Panc1 (cell line): ENCODE measurements at regions not wholly inside any gene's neighbourhood (a gene's known extent, or its start where the extent isn't known, plus 50 kb on each side); places are given as distances from the start of the nearest gene placed in this dataset.

Experiments used
- ATAC-seq: fragments of 200-7000 bp; cut with Tn5 transposase; 2 replicates; pipeline ENCODE4 v1.9.1; 2020; ENCODE audit warnings: mild to moderate bottlenecking, moderate library complexity
- BruUV-seq: library from RNA; stranded (reverse); fragments of 400-500 nt; replicated peaks from 2 replicates; lab custom pipeline; 2021; lab: Mats Ljungman, UMichigan
- CTCF ChIA-PET: fragments of 300-600 bp; sonication (Branson Sonifier 250); formaldehyde crosslinking; loops from one replicate; lab custom pipeline; 2022; ENCODE audit warnings: antibody characterized with exemption; lab: Charles Lee
- POLR2A ChIA-PET: fragments of 300-600 bp; sonication (Branson Sonifier 250); formaldehyde crosslinking; loops from one replicate; lab custom pipeline; 2022; ENCODE audit warnings: antibody characterized with exemption; lab: Charles Lee
- DNase-seq: peaks from one replicate; pipeline ENCODE4 v3.0.0-alpha.2; 2010; ENCODE audit warnings: low read depth, low spot score
- H3K27ac ChIP-seq: 2 replicates; pipeline ENCODE4 v1.5.1; 2011; ENCODE audit warnings: mild to moderate bottlenecking, low read length, inconsistent platforms
- H3K27me3 ChIP-seq: fragments of 200-500 bp; sonication (Bioruptor generic); 2 replicates; pipeline ENCODE4 v1.6.0; 2014; ENCODE audit warnings: low read length, inconsistent platforms; ENCODE audit not compliant: control insufficient read depth, insufficient read depth
- H3K36me3 ChIP-seq: fragments of 200-500 bp; sonication (Bioruptor generic); 2 replicates; pipeline ENCODE4 v1.5.1; 2014; ENCODE audit warnings: inconsistent platforms, mild to moderate bottlenecking, low read length, moderate library complexity; ENCODE audit not compliant: control insufficient read depth, insufficient read depth
- H3K4me1 ChIP-seq: 2 replicates; pipeline ENCODE4 v1.5.1; 2011; ENCODE audit warnings: inconsistent platforms, mild to moderate bottlenecking, low read length, moderate library complexity; ENCODE audit not compliant: control insufficient read depth, insufficient read depth
- H3K4me3 ChIP-seq, 2 experiments: 2 replicates each; pipeline ENCODE4 v1.5.1; 2011 to 2012; ENCODE audit warnings: low read depth in 2 of 2, low read length in 2 of 2, mild to moderate bottlenecking in 2 of 2, inconsistent platforms in 1 of 2, moderate library complexity in 1 of 2
- H3K9me3 ChIP-seq: fragments of 200-500 bp; sonication (Bioruptor generic); 2 replicates; pipeline ENCODE4 v1.5.1; 2014; ENCODE audit warnings: low read depth, mild to moderate bottlenecking, inconsistent platforms, low read length, moderate library complexity; ENCODE audit not compliant: control insufficient read depth, insufficient read depth
- POLR2AphosphoS5 ChIP-seq: IDR thresholded peaks from 2 replicates; pipeline ENCODE4 v1.6.1; 2012; ENCODE audit warnings: mild to moderate bottlenecking, low read depth, low read length, moderate library complexity
- REST ChIP-seq, 2 experiments: IDR thresholded peaks; 2 replicates each; pipeline ENCODE4 v1.6.1; 2011 to 2012; ENCODE audit warnings: low read depth in 2 of 2, control low read depth in 1 of 2, low read length in 1 of 2, mild to moderate bottlenecking in 1 of 2, moderate library complexity in 1 of 2; ENCODE audit not compliant: insufficient read depth in 1 of 2
- SIN3A ChIP-seq: IDR thresholded peaks from 2 replicates; pipeline ENCODE4 v1.6.1; 2012; ENCODE audit warnings: low read depth, mild to moderate bottlenecking, low read length, moderate library complexity, borderline replicate concordance; ENCODE audit not compliant: insufficient read depth
- TCF7L2 ChIP-seq: IDR thresholded peaks from 2 replicates; pipeline ENCODE4 v1.6.1; 2011; ENCODE audit warnings: mild to moderate bottlenecking, low read depth, low read length, inconsistent platforms
- in situ Hi-C: cut with HindIII; loops from 2 replicates; pipeline ENCODE4 v1.10.0; 2016; ENCODE audit warnings: low sequenced_read_pairs, low pct_unique_long_range_greater_than_20kb
- intact Hi-C: fragments of 100-400 bp; cut with micrococcal nuclease; formaldehyde crosslinking; loops from one replicate; pipeline ENCODE4 v1.10.0; 2022; ENCODE audit not compliant: unreplicated experiment
- TF ChIP-seq, protein P1 (sequence below): fragments of 450-650 bp; IDR thresholded peaks from 2 replicates; pipeline ENCODE4 v1.5.1; 2017; ENCODE audit warnings: mild to moderate bottlenecking

- ChIA-PET CTCF (no interaction called here), POLR2A (no interaction called here)
- no peak overlapping the region for H3K4me3 ChIP-seq
- no peaks in the 10 kb centered on the region for H3K9me3 ChIP-seq
- no peak for ATAC-seq
- H3K36me3 ChIP-seq: no peaks in the 10 kb centered on the region
- TF ChIP-seq SIN3A (no peak), REST (IDR thresholded peaks at IDR 0.05; ENCODE audit: insufficient read depth in 1 of 2, low read depth in 2 of 2, low read length in 1 of 2) (no peak)
- intact Hi-C loops: no loop called here
- peaks cover 2% of the 10 kb centered on the region; the same call in 1 of the 2 replicates for H3K27me3 ChIP-seq
- BruUV-seq: no TSS peak
- no peak for DNase-seq
- H3K27ac ChIP-seq: no peak overlapping the region
- in situ Hi-C loops: no loop called here
- H3K4me1 ChIP-seq: no peaks in the 10 kb centered on the region
These were observed 150.7 kb downstream of the SLC28A3 start for GRCh38 chr9:84189904-84190303.

DNA sequence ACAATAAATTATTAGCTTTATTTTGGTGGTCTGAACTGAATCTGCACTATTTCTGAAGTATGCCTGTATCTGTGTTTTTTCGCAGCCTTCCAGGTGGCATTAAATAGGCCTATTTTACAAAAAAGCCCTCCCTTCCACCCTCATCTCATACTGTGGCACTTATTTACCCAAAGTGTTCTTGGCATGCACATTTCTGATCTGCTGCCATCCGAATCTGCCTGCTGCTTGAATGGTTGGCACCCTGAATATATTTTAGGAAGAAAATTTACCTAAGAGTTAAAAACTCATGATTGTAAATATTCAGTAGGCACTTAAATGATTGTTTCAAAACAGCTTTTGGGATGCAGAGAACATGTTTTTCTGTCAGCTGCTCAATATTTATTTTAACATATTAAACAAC, 150.1 kb downstream of the SLC28A3 start:
- Histone ChIP-seq H3K9me3 (no peaks in the 10 kb centered on the region), H3K4me1 (no peaks in the 10 kb centered on the region), H3K27ac (no peak overlapping the region), H3K36me3 (no peaks in the 10 kb centered on the region), H3K4me3 (no peak overlapping the region), H3K27me3 (peaks cover 2% of the 10 kb centered on the region; the same call in 1 of the 2 replicates)
- DNase-seq (no peak), ATAC-seq (no peak)
- BruUV-seq: no TSS peak
- intact Hi-C loops: no loop called here
- in situ Hi-C loops: no loop called here
- POLR2A ChIA-PET: no interaction called here
- TF ChIP-seq TCF7L2 (no peak), POLR2AphosphoS5 (no peak), SIN3A (no peak), REST (IDR thresholded peaks at IDR 0.05; ENCODE audit: insufficient read depth in 1 of 2, low read depth in 2 of 2, low read length in 1 of 2) (no peak)
- TF ChIP-seq, protein P1, sequence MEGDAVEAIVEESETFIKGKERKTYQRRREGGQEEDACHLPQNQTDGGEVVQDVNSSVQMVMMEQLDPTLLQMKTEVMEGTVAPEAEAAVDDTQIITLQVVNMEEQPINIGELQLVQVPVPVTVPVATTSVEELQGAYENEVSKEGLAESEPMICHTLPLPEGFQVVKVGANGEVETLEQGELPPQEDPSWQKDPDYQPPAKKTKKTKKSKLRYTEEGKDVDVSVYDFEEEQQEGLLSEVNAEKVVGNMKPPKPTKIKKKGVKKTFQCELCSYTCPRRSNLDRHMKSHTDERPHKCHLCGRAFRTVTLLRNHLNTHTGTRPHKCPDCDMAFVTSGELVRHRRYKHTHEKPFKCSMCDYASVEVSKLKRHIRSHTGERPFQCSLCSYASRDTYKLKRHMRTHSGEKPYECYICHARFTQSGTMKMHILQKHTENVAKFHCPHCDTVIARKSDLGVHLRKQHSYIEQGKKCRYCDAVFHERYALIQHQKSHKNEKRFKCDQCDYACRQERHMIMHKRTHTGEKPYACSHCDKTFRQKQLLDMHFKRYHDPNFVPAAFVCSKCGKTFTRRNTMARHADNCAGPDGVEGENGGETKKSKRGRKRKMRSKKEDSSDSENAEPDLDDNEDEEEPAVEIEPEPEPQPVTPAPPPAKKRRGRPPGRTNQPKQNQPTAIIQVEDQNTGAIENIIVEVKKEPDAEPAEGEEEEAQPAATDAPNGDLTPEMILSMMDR: no peak
- CTCF ChIA-PET: no interaction called here
